HG03342 (cell line): ENCODE measurements at regions not wholly inside any gene's neighbourhood (a gene's known extent, or its start where the extent isn't known, plus 50 kb on each side); places are given as distances from the start of the nearest gene placed in this dataset.
"Not testable (repeated sequence)": the region's sequence is repeated elsewhere in the genome, so short reads cannot be mapped to it uniquely, and the experiment has no call there.

ENCODE experiments used
- ATAC-seq: cut with Tn5 transposase; IDR thresholded peaks from one replicate; pipeline ENCODE4 v1.9.1; 2021; ENCODE audit warnings: mild to moderate bottlenecking, moderate library complexity; ENCODE audit not compliant: unreplicated experiment

DNA sequence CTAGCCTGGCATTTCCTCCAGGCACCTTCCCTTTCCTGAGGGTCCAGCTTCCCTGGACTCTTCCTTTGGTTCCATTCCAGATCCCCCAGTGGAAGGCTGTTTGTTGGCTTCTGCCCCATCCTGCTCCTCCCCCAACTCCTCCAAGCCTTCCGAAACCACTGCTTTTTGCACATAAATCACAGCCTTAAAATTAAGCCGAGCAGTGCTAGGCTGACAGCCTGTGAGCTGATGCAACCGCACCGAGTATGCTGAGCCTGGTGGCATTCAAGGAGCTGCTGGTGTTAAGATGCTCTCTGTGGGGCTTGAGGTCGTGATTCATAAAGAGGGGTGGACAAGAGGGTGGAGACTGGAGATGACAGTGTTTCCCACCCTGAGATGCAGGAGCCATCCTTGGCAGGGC, 266.6 kb upstream of the C1orf174 start:
- ATAC-seq = no peak

GRCh38 chr1:4169991-4170390, 269.9 kb upstream of the C1orf174 start:
- ATAC-seq = no peak

GRCh38 chr1:4170548-4171340, 270.7 kb upstream of the C1orf174 start:
- ATAC-seq = no peak

- ATAC-seq = no peak
These were observed 271.7 kb upstream of the C1orf174 start for GRCh38 chr1:4171480-4172450.

- no peak for ATAC-seq
These were observed 272.9 kb upstream of the C1orf174 start for GRCh38 chr1:4172644-4173599.

DNA sequence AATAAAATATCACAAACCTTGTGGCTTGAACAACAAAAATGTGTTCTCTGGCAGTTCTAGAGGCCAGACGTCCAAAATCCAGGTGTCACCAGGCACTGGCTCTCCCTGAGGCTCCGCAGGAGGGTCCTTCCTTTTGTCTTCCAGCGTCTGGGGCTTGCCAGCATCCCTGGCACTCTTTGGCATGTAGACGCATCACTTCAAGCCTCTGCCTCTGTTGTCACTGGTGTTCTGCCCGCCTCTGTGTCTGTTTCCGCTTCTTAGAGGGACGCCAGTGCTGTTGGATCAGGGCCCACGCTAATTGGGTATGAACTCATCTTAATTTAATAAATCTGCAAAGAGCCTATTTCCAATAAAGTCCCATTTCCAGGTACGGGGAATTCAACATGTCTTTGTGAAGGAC, 273.7 kb upstream of the C1orf174 start:
- no peak for ATAC-seq

- ATAC-seq = no peak
These were observed 274.5 kb upstream of the C1orf174 start for GRCh38 chr1:4174291-4175200.

DNA sequence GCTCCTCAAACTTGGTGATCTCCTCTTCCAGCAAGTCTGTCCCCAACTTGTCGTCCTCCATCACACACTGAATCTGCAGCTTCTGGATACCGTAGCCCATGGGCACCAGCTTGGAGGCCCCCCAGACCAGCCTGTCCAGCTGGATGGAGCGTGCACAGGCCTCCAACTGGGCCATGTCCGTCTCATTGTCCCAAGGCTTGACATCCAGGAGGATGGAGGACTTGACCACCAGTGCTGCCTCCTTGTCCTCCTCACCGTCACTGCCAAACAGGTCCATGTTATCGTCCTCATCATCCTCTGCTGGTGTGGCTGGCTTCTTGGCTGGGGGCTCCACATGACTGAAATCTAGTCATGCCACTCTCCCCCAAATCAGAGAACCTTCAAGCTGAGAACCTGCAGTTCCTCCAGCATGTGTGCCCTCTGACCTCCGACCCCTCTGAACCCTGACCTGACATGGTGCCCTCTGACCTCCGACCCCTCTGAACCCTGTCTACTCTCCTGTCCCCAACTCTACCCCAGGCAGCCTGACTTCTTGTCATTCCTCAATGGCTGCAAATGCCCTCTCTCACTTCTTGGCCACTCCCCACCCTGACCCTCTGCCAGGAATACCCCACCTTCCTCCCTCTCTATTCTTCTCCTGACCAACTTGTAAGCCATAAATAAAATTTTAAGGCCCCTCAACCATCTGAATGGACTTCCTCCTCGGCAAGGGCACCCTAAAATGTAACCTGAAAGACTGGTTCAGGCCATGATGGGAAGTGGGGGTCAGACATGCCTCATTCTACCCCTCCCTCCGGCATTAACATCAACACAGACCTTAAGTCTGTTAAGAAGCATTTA, 275.7 kb upstream of the C1orf174 start:
- no peak for ATAC-seq

- no peak for ATAC-seq
These were observed 276.8 kb upstream of the C1orf174 start for GRCh38 chr1:4176841-4177240.

DNA sequence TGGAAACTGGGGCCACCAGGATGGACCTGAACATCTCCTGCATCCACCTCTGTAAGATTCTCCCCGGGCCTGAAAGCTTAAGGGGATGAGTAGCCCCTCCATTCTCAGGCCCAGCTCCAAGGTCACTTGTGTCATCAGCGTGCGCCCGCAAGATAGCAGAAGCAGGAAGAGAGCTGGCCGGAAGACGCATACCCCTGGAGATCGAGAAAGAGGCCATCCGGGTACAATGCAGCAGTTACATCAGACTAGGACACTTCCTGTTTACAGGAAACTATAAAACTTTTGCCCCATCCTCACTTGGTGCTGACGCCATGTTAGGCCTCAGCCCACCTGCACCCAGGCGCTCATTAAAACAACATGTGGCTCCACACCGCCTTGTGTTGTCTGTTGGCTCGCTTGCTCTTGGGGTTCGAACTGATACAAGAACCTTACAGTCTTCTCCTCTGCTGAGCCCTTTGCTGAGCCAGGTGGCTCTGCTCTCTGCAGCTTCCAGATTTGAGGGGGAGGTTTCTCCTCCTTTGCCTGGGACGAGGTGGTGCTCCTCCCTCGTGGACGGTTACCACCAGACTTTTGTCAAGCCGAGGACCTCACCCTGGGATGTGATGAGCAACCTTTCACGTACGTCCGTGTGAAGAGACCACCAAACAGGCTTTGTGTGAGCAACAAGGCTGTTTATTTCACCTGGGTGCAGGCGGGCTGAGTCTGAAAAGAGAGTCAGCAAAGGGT, 277.5 kb upstream of the C1orf174 start:
- no peak for ATAC-seq

- no peak for ATAC-seq
These were observed 278.5 kb upstream of the C1orf174 start for GRCh38 chr1:4178501-4179113.

GRCh38 chr1:4179914-4180735, 280.1 kb upstream of the C1orf174 start:
- no peak for ATAC-seq

DNA sequence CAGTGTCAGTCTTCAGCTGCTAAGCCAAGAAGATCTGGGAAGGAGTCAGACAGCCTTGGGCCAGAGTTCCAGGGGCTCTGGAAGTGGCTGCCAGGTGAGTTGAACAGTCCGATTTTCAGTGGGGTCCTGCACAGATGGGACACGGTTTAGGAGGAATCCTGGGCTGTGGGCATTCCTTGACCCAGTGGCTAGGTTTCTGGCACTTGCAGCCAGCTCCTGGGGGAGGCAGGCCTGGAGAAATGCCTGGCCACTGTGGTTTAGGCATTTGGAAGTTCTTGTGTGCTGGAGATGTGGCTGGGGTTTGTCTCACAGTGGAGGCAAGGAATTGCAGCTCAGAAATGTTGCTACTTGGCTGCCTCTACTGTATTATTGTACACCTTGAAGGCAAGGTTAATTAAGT, 286.4 kb upstream of the C1orf174 start:
- not testable (repeated sequence) for ATAC-seq

DNA sequence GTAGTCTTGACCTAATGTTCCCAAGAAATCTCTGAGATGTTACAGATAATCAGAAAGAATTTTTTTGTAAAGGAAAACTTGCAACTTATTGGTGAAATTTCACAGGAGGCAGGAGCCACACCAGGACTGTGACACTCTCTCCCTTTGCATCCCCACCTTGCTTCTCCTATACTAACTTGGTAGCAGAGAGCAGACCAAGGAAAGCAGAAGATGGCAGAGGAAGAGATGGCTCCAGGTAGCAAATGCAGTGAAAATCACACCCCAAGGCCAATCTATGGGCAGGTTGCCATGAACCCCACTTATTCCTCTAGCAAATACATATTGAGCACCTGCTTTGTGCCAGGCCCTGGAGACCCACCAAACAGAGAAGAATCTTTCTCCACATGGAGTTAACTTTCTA, 303.4 kb upstream of the C1orf174 start:
- ATAC-seq = no peak

GRCh38 chr1:4207183-4207582, 307.1 kb upstream of the C1orf174 start:
- no peak for ATAC-seq

GRCh38 chr1:4207842-4208692, 308.0 kb upstream of the C1orf174 start:
- ATAC-seq = no peak
